ENCODE measurements at regions not wholly inside any gene's neighbourhood (a gene's known extent, or its start where the extent isn't known, plus 50 kb on each side); places are given as distances from the start of the nearest gene placed in this dataset.

- TF ChIP-seq CTCF (IDR thresholded peaks at IDR 0.05; ENCODE audit: low read depth, low read length): no peak
- no peak for DNase-seq (ENCODE audit: extremely low read depth, low read depth)
These were observed 149.9 kb downstream of the NXNL2 start for GRCh38 chr9:88684845-88685244.

- no peak for TF ChIP-seq CTCF (IDR thresholded peaks at IDR 0.05; ENCODE audit: low read depth, low read length)
- DNase-seq (ENCODE audit: extremely low read depth, low read depth): no peak
These were observed 151.0 kb downstream of the NXNL2 start for GRCh38 chr9:88685966-88686365.

GRCh38 chr9:88689509-88690298 lies 154.7 kb downstream of the NXNL2 start:
- DNase-seq (ENCODE audit: extremely low read depth, low read depth): no peak
- no peak for TF ChIP-seq CTCF (IDR thresholded peaks at IDR 0.05; ENCODE audit: low read depth, low read length)

GRCh38 chr9:88690628-88691027 lies 155.7 kb downstream of the NXNL2 start:
- DNase-seq (ENCODE audit: extremely low read depth, low read depth): no peak
- TF ChIP-seq CTCF (IDR thresholded peaks at IDR 0.05; ENCODE audit: low read depth, low read length): no peak

- no peak for TF ChIP-seq CTCF (IDR thresholded peaks at IDR 0.05; ENCODE audit: low read depth, low read length)
- no peak for DNase-seq (ENCODE audit: extremely low read depth, low read depth)
These were observed 156.1 kb downstream of the NXNL2 start for GRCh38 chr9:88691091-88691490.

- DNase-seq (ENCODE audit: extremely low read depth, low read depth): no peak
- no peak for TF ChIP-seq CTCF (IDR thresholded peaks at IDR 0.05; ENCODE audit: low read depth, low read length)
These were observed 156.8 kb downstream of the NXNL2 start for GRCh38 chr9:88691811-88692210.

- no peak for DNase-seq (ENCODE audit: extremely low read depth, low read depth)
- no peak for TF ChIP-seq CTCF (IDR thresholded peaks at IDR 0.05; ENCODE audit: low read depth, low read length)
These were observed 157.8 kb downstream of the NXNL2 start for GRCh38 chr9:88692827-88693226.
